HG03064 (cell line): ENCODE measurements at regions not wholly inside any gene's neighbourhood (a gene's known extent, or its start where the extent isn't known, plus 50 kb on each side); places are given as distances from the start of the nearest gene placed in this dataset.
"Not testable (repeated sequence)": the region's sequence is repeated elsewhere in the genome, so short reads cannot be mapped to it uniquely, and the experiment has no call there.

Experiments
- ATAC-seq: cut with Tn5 transposase; IDR thresholded peaks from one replicate; pipeline ENCODE4 v1.9.1; 2021; ENCODE audit warnings: low read depth; ENCODE audit not compliant: unreplicated experiment

GRCh38 chr21:15119486-15119885, 54.7 kb upstream of the NRIP1 start:
- ATAC-seq = no peak

- no peak for ATAC-seq
Observed at GRCh38 chr21:15121097-15121654, 56.4 kb upstream of the NRIP1 start.

- no peak for ATAC-seq
Observed at GRCh38 chr21:15121655-15122120, 56.9 kb upstream of the NRIP1 start.

- ATAC-seq = no peak
Observed at GRCh38 chr21:15122241-15122640, 57.4 kb upstream of the NRIP1 start.

- no peak for ATAC-seq
Observed at GRCh38 chr21:15124731-15125130, 59.9 kb upstream of the NRIP1 start.

GRCh38 chr21:15126948-15127347, 62.1 kb upstream of the NRIP1 start:
- no peak for ATAC-seq

- ATAC-seq = no peak
Observed at GRCh38 chr21:15127437-15127836, 62.6 kb upstream of the NRIP1 start.

- ATAC-seq = no peak
Observed at GRCh38 chr21:15128267-15128666, 63.5 kb upstream of the NRIP1 start.

- ATAC-seq = not testable (repeated sequence)
Observed at GRCh38 chr21:15128714-15129113, 63.9 kb upstream of the NRIP1 start.

- no peak for ATAC-seq
Observed at GRCh38 chr21:15130326-15130725, 65.5 kb upstream of the NRIP1 start.

- no peak for ATAC-seq
Observed at GRCh38 chr21:15130751-15131150, 66.0 kb upstream of the NRIP1 start.

- no peak for ATAC-seq
Observed at GRCh38 chr21:15132781-15133180, 68.0 kb upstream of the NRIP1 start.

- ATAC-seq = no peak
Observed at GRCh38 chr21:15134701-15135470, 70.1 kb upstream of the NRIP1 start.

GRCh38 chr21:15135867-15136629, 71.2 kb upstream of the NRIP1 start:
- ATAC-seq = no peak

- no peak for ATAC-seq
Observed at GRCh38 chr21:15138490-15138889, 73.7 kb upstream of the NRIP1 start.

GRCh38 chr21:15139898-15140297, 75.1 kb upstream of the NRIP1 start:
- ATAC-seq = no peak

- ATAC-seq = no peak
Observed at GRCh38 chr21:15140321-15141019, 75.7 kb upstream of the NRIP1 start.

- ATAC-seq = no peak
Observed at GRCh38 chr21:15141261-15141970, 76.6 kb upstream of the NRIP1 start.

- no peak for ATAC-seq
Observed at GRCh38 chr21:15144026-15144425, 79.2 kb upstream of the NRIP1 start.

- no peak for ATAC-seq
Observed at GRCh38 chr21:15148437-15148836, 83.6 kb upstream of the NRIP1 start.
